SK-N-SH (cell line): ENCODE measurements at regions not wholly inside any gene's neighbourhood (a gene's known extent, or its start where the extent isn't known, plus 50 kb on each side); places are given as distances from the start of the nearest gene placed in this dataset.
A peak's percentile ranks its signal among the peaks of the same experiment; 100 is the strongest.

Experiments used
- CTCF ChIA-PET: fragments of 300-600, 350-600 bp; formaldehyde crosslinking; extraction: SDS; loops from one replicate; lab custom pipeline; 2021; lab: Yijun Ruan, JAX
- POLR2A ChIA-PET: fragments of 350-600 bp; sonication (Branson Sonifier 250); formaldehyde crosslinking; extraction: SDS; loops from one replicate; lab custom pipeline; 2020; ENCODE audit warnings: antibody characterized with exemption, inconsistent platforms; lab: Yijun Ruan, JAX
- DNase-seq: peaks from one replicate; pipeline ENCODE4 v3.0.0; 2012
- H2AFZ ChIP-seq: fragments of 200-600 bp; sonication (generic); 2 replicates; pipeline ENCODE4 v1.8.1; 2016; ENCODE audit warnings: antibody characterized with exemption, mild to moderate bottlenecking, low read depth
- H3F3A ChIP-seq: fragments of 200-600 bp; sonication (generic); replicated peaks from 2 replicates; pipeline ENCODE3; 2016; ENCODE audit warnings: antibody characterized with exemption, mild to moderate bottlenecking; ENCODE audit not compliant: insufficient read depth
- H3K27ac ChIP-seq, 2 experiments: fragments of 200-500 bp in 1 of 2; fragments of 200-600 bp in 1 of 2; sonication (Bioruptor generic) in 1 of 2; sonication (generic), shearing (Covaris generic) in 1 of 2; 2 replicates each; pipeline versions ENCODE4 v1.5.1 to v1.6.1; 2014 to 2016; ENCODE audit warnings: low read depth in 2 of 2, inconsistent platforms in 1 of 2, low read length in 1 of 2, mild to moderate bottlenecking in 1 of 2, mixed read lengths in 1 of 2
- H3K27me3 ChIP-seq: fragments of 200-600 bp; sonication (generic), shearing (Covaris generic); 2 replicates; pipeline ENCODE4 v1.6.1; 2016; ENCODE audit warnings: mixed run types; ENCODE audit not compliant: insufficient read depth
- H3K36me3 ChIP-seq, 2 experiments: fragments of 200-500 bp in 1 of 2; fragments of 200-600 bp in 1 of 2; sonication (Bioruptor generic) in 1 of 2; sonication (generic) in 1 of 2; replicated peaks in 1 of 2; 2 replicates each; pipeline versions ENCODE3 to v1.5.1; 2014 to 2016; ENCODE audit warnings: low read length in 1 of 2, mild to moderate bottlenecking in 1 of 2; ENCODE audit not compliant: insufficient read depth in 2 of 2, control insufficient read depth in 1 of 2
- H3K4me1 ChIP-seq, 2 experiments: fragments of 200-500 bp in 1 of 2; fragments of 200-600 bp in 1 of 2; sonication (Bioruptor generic) in 1 of 2; sonication (generic), shearing (Covaris generic) in 1 of 2; 2 replicates each; pipeline versions ENCODE4 v1.5.1 to v1.6.1; 2014 to 2016; ENCODE audit warnings: low read depth in 1 of 2, low read length in 1 of 2, mixed run types in 1 of 2; ENCODE audit not compliant: insufficient read depth in 2 of 2, control insufficient read depth in 1 of 2
- H3K4me2 ChIP-seq: fragments of 200-600 bp; sonication (generic), shearing (Covaris generic); 2 replicates; pipeline ENCODE4 v1.6.1; 2017; ENCODE audit warnings: mixed run types
- H3K4me3 ChIP-seq, 2 experiments: fragments of 200-500 bp in 1 of 2; fragments of 200-600 bp in 1 of 2; sonication (Bioruptor generic) in 1 of 2; sonication (generic), shearing (Covaris generic) in 1 of 2; 2 replicates each; pipeline versions ENCODE4 v1.5.1 to v1.8.1; 2014 to 2016; ENCODE audit warnings: low read depth in 2 of 2, inconsistent platforms in 1 of 2, low read length in 1 of 2, mild to moderate bottlenecking in 1 of 2, mixed read lengths in 1 of 2, moderate library complexity in 1 of 2
- H3K79me2 ChIP-seq: fragments of 200-600 bp; sonication (generic); 2 replicates; pipeline ENCODE4 v1.8.1; 2017; ENCODE audit warnings: mild to moderate bottlenecking; ENCODE audit not compliant: insufficient read depth
- H3K9ac ChIP-seq: fragments of 200-600 bp; sonication (generic); 2 replicates; pipeline ENCODE4 v1.6.1; 2017; ENCODE audit warnings: mixed run types
- H3K9me2 ChIP-seq: fragments of 200-600 bp; sonication (generic); 2 replicates; pipeline ENCODE4 v1.6.1; 2017; ENCODE audit warnings: mixed run types
- H3K9me3 ChIP-seq: fragments of 200-600 bp; sonication (generic); 2 replicates; pipeline ENCODE4 v1.6.1; 2017; ENCODE audit warnings: mixed run types, mild to moderate bottlenecking, moderate library complexity
- H4K20me1 ChIP-seq: fragments of 200-600 bp; sonication (generic); 2 replicates; pipeline ENCODE4 v1.6.1; 2017; ENCODE audit warnings: mild to moderate bottlenecking, mixed run types; ENCODE audit not compliant: insufficient read depth
- CHD2 ChIP-seq: fragments of 150-350 bp; IDR thresholded peaks from 2 replicates; pipeline ENCODE4 v1.6.1; 2018; ENCODE audit warnings: low read length; ENCODE audit not compliant: partially characterized antibody
- ELF1 ChIP-seq: IDR thresholded peaks from 2 replicates; pipeline ENCODE4 v1.4.0; 2012
- EP300 ChIP-seq, 2 experiments: IDR thresholded peaks; 2 replicates each; pipeline versions ENCODE4 v1.4.0 to v1.6.1; 2012; ENCODE audit warnings: borderline replicate concordance in 1 of 2, low read depth in 1 of 2, low read length in 1 of 2
- FOSL2 ChIP-seq: IDR thresholded peaks from 2 replicates; pipeline ENCODE4 v1.4.0; 2012; ENCODE audit warnings: low read depth, mild to moderate bottlenecking, moderate library complexity, borderline replicate concordance
- FOXJ3 ChIP-seq: sonication (generic); formaldehyde crosslinking; IDR thresholded peaks from 2 replicates; pipeline ENCODE4 v1.5.1; 2020; ENCODE audit warnings: mild to moderate bottlenecking, missing genetic modification reagents
- FOXM1 ChIP-seq: IDR thresholded peaks from 2 replicates; pipeline ENCODE4 v1.4.0; 2012; ENCODE audit warnings: low read depth, mild to moderate bottlenecking
- GABPA ChIP-seq: IDR thresholded peaks from 2 replicates; pipeline ENCODE4 v1.4.0; 2012; ENCODE audit warnings: low read depth, mild to moderate bottlenecking
- GATA2 ChIP-seq: sonication (generic); formaldehyde crosslinking; IDR thresholded peaks from 2 replicates; pipeline ENCODE4 v1.5.0; 2020; ENCODE audit warnings: mild to moderate bottlenecking, missing genetic modification reagents
- MEF2A ChIP-seq: IDR thresholded peaks from 2 replicates; pipeline ENCODE4 v1.4.0; 2012; ENCODE audit warnings: low read depth, borderline replicate concordance
- NRF1 ChIP-seq: IDR thresholded peaks from 2 replicates; pipeline ENCODE4 v1.6.1; 2012; ENCODE audit warnings: low read depth, mild to moderate bottlenecking, low read length
- POLR2AphosphoS5 ChIP-seq: IDR thresholded peaks from 2 replicates; pipeline ENCODE4 v1.6.1; 2012; ENCODE audit warnings: low read depth, low read length
- RCOR1 ChIP-seq: fragments of 150-350 bp; IDR thresholded peaks from 2 replicates; pipeline ENCODE4 v1.6.1; 2017; ENCODE audit warnings: antibody characterized with exemption, low read length
- SMC3 ChIP-seq: IDR thresholded peaks from 2 replicates; pipeline ENCODE4 v1.6.1; 2012; ENCODE audit warnings: low read depth, low read length, improper control_type of control experiment
- TCF12 ChIP-seq: IDR thresholded peaks from 2 replicates; pipeline ENCODE4 v1.4.0; 2012
- YY1 ChIP-seq: IDR thresholded peaks from 2 replicates; pipeline ENCODE4 v1.4.0; 2012; ENCODE audit warnings: low read depth, mild to moderate bottlenecking
- WGBS: methylation state at CpG from one replicate; pipeline ENCODE4 v1.1.6; 2017; ENCODE audit warnings: low lambda C conversion rate; 5-methylcytosine and 5-hydroxymethylcytosine counted together
- TF ChIP-seq, protein P1 (sequence below): fragments of 150-350 bp; IDR thresholded peaks from 2 replicates; pipeline ENCODE4 v1.6.1; 2017; ENCODE audit warnings: antibody characterized with exemption, low read length, low read depth, borderline replicate concordance
- TF ChIP-seq, protein P2 (sequence below): IDR thresholded peaks from 2 replicates; pipeline ENCODE4 v1.4.0; 2012; ENCODE audit warnings: low read depth, borderline replicate concordance

DNA sequence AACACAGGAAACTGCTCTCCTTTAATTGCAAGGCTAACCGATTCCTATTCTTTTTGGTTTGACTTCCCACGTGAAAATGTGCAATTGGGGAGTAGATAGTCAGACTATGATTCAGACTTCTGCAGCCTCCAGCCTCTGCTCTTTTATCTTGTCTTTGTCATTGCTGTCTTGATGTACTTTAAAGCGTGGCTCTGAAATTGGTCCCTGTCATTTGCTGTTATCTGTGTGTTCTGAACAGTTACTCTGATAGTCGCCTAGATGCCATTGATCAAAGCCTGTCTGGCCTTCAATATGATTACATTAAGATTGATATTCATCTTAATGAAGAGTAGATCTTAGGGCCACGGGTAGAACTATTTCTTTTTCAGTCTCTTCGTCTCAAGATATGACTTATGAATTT is 799.2 kb downstream of the REEP3 start:
- DNase-seq: no peak
- no peaks in the 10 kb centered on the region for H3K27me3 ChIP-seq
- no peaks in the 10 kb centered on the region for H3K36me3 ChIP-seq
- no peak for TF ChIP-seq RCOR1
- TF ChIP-seq, protein P1, sequence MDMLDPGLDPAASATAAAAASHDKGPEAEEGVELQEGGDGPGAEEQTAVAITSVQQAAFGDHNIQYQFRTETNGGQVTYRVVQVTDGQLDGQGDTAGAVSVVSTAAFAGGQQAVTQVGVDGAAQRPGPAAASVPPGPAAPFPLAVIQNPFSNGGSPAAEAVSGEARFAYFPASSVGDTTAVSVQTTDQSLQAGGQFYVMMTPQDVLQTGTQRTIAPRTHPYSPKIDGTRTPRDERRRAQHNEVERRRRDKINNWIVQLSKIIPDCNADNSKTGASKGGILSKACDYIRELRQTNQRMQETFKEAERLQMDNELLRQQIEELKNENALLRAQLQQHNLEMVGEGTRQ: no peak
- TF ChIP-seq CHD2: no peak
- peak in 1 of 2 experiments; percentile 39; a peak in 1 of 4 replicates for TF ChIP-seq EP300 (IDR thresholded peaks at IDR 0.05; ENCODE audit: borderline replicate concordance in 1 of 2, low read depth in 1 of 2, low read length in 1 of 2)
- no peak for TF ChIP-seq SMC3
- no peak for TF ChIP-seq TCF12
- no peak for TF ChIP-seq FOSL2
- TF ChIP-seq GATA2 (CRISPR knock-in tag): peak; percentile 52
- no peak for TF ChIP-seq FOXM1
- TF ChIP-seq FOXJ3 (CRISPR knock-in tag): no peak
- no peak for TF ChIP-seq POLR2AphosphoS5
- TF ChIP-seq MEF2A: no peak
- TF ChIP-seq, all 33 proteins: peak for 2
- Histone ChIP-seq H3K79me2 (no peaks in the 10 kb centered on the region), H3K4me2 (no peak overlapping the region), H4K20me1 (no peaks in the 10 kb centered on the region), H2AFZ (no peak overlapping the region), H3F3A (no peaks in the 10 kb centered on the region), H3K9me3 (no peaks in the 10 kb centered on the region), H3K9me2 (no peaks in the 10 kb centered on the region), H3K4me3 (no peak overlapping the region), H3K27ac (no peak overlapping the region; a peak in 1 of 4 replicates), H3K9ac (no peak overlapping the region), H3K4me1 (no peaks in the 10 kb centered on the region; a peak in 2 of 4 replicates)
- WGBS: 8% methylated on average over 6 of the region's 6 CpGs
- POLR2A ChIA-PET: no interaction called here
- CTCF ChIA-PET: no interaction called here

DNA sequence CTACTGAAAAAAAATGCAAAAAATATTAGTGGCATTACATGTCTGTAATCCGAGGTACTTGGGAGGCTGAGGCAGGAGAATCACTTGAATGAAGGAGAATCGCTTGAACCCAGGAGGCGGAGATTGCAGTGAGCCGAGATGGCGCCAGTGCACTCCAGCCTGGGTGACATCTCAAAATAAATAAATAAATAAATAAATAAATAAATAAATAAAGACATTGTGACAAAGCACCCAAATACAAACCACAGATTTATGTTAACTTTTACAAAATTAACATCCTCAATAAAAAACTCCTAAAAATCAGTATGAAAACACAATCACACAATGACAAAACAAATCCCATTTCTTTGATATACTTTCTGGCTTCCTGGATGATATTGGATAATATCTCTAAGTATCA is 808.3 kb downstream of the REEP3 start:
- Histone ChIP-seq H3K4me2 (no peak overlapping the region), H3K27me3 (no peaks in the 10 kb centered on the region), H3K9me3 (0 out of 2 replicates have a peak, but pooled peaks cover 3% of the 10 kb centered on the region), H3K9me2 (no peaks in the 10 kb centered on the region), H3F3A (no peaks in the 10 kb centered on the region), H3K36me3 (no peaks in the 10 kb centered on the region), H3K27ac (no peak overlapping the region), H2AFZ (no peak overlapping the region), H3K9ac (no peak overlapping the region), H3K4me1 (no peaks in the 10 kb centered on the region; a peak in 1 of 4 replicates), H3K4me3 (no peak overlapping the region), H4K20me1 (no peaks in the 10 kb centered on the region), H3K79me2 (no peaks in the 10 kb centered on the region)
- DNase-seq: no peak
- POLR2A ChIA-PET: no interaction called here
- TF ChIP-seq, protein P2, sequence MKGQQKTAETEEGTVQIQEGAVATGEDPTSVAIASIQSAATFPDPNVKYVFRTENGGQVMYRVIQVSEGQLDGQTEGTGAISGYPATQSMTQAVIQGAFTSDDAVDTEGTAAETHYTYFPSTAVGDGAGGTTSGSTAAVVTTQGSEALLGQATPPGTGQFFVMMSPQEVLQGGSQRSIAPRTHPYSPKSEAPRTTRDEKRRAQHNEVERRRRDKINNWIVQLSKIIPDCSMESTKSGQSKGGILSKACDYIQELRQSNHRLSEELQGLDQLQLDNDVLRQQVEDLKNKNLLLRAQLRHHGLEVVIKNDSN: no peak
- TF ChIP-seq MEF2A (no peak), NRF1 (no peak), GABPA (no peak), YY1 (no peak), ELF1 (no peak)
- CTCF ChIA-PET: no interaction called here
- WGBS: 66% methylated on average over 5 of the region's 5 CpGs
